ENCODE measurements at regions not wholly inside any gene's neighbourhood (a gene's known extent, or its start where the extent isn't known, plus 50 kb on each side); places are given as distances from the start of the nearest gene placed in this dataset.

GRCh38 chr2:145026456-145027455, 506.8 kb upstream of the ZEB2 start:
- no peak for DNase-seq
- Histone ChIP-seq H3K36me3 (no peaks in the 10 kb centered on the region), H3K4me3 (ENCODE audit: low read depth, low read length) (no peak overlapping the region), H3K9me3 (ENCODE audit: severe bottlenecking) (no peaks in the 10 kb centered on the region), H3K27ac (no peak overlapping the region), H3K27me3 (ENCODE audit: insufficient read depth, low read depth, severe bottlenecking) (no peaks in the 10 kb centered on the region)
- no peak for TF ChIP-seq CTCF (IDR thresholded peaks at IDR 0.05; ENCODE audit: low read depth, low read length)

GRCh38 chr2:145025382-145025781, 505.5 kb upstream of the ZEB2 start:
- Histone ChIP-seq H3K36me3 (no peaks in the 10 kb centered on the region), H3K4me3 (ENCODE audit: low read depth, low read length) (no peak overlapping the region), H3K9me3 (ENCODE audit: severe bottlenecking) (no peaks in the 10 kb centered on the region), H3K27me3 (ENCODE audit: insufficient read depth, low read depth, severe bottlenecking) (no peaks in the 10 kb centered on the region), H3K27ac (no peak overlapping the region)
- no peak for TF ChIP-seq CTCF (IDR thresholded peaks at IDR 0.05; ENCODE audit: low read depth, low read length)
- no peak for DNase-seq

GRCh38 chr2:145023334-145023934, 503.5 kb upstream of the ZEB2 start:
- H3K9me3 ChIP-seq (ENCODE audit: severe bottlenecking) = no peaks in the 10 kb centered on the region
- DNase-seq = no peak
- no peak overlapping the region for H3K27ac ChIP-seq
- H3K4me3 ChIP-seq (ENCODE audit: low read depth, low read length) = no peak overlapping the region
- no peaks in the 10 kb centered on the region for H3K27me3 ChIP-seq (ENCODE audit: insufficient read depth, low read depth, severe bottlenecking)
- H3K36me3 ChIP-seq = no peaks in the 10 kb centered on the region
- no peak for TF ChIP-seq CTCF (IDR thresholded peaks at IDR 0.05; ENCODE audit: low read depth, low read length)

- no peaks in the 10 kb centered on the region for H3K36me3 ChIP-seq
- no peak overlapping the region for H3K27ac ChIP-seq
- TF ChIP-seq CTCF (IDR thresholded peaks at IDR 0.05; ENCODE audit: low read depth, low read length) = no peak
- H3K9me3 ChIP-seq (ENCODE audit: severe bottlenecking) = no peaks in the 10 kb centered on the region
- H3K4me3 ChIP-seq (ENCODE audit: low read depth, low read length) = no peak overlapping the region
- no peak for DNase-seq
- no peaks in the 10 kb centered on the region for H3K27me3 ChIP-seq (ENCODE audit: insufficient read depth, low read depth, severe bottlenecking)
These were observed 502.9 kb upstream of the ZEB2 start for GRCh38 chr2:145022666-145023333.

GRCh38 chr2:145021962-145022665, 502.2 kb upstream of the ZEB2 start:
- Histone ChIP-seq H3K4me3 (ENCODE audit: low read depth, low read length) (no peak overlapping the region), H3K27ac (no peak overlapping the region), H3K27me3 (ENCODE audit: insufficient read depth, low read depth, severe bottlenecking) (no peaks in the 10 kb centered on the region), H3K36me3 (no peaks in the 10 kb centered on the region), H3K9me3 (ENCODE audit: severe bottlenecking) (no peaks in the 10 kb centered on the region)
- no peak for DNase-seq
- TF ChIP-seq CTCF (IDR thresholded peaks at IDR 0.05; ENCODE audit: low read depth, low read length) = no peak

Measured in WERI-Rb-1 (cell line).